Peyer's patch (tissue), 4 donors: ENCODE measurements at regions not wholly inside any gene's neighbourhood (a gene's known extent, or its start where the extent isn't known, plus 50 kb on each side); places are given as distances from the start of the nearest gene placed in this dataset.

Source experiments
- DNase-seq, 3 donors: peaks; one replicate each; pipeline ENCODE4 v3.0.0-alpha.2; 2017 to 2019
- H3K27ac ChIP-seq, 4 donors: fragments of 200-600 bp; sonication (generic); one replicate each; pipeline ENCODE4 v1.5.1; 2016 to 2019
- H3K27me3 ChIP-seq, 2 donors: fragments of 200-600 bp; sonication (generic); one replicate each; pipeline ENCODE4 v1.5.1; 2019
- H3K36me3 ChIP-seq, 3 donors: fragments of 200-600 bp; sonication (generic); one replicate each; pipeline ENCODE4 v1.5.1; 2016 to 2019
- H3K4me1 ChIP-seq, 4 donors: fragments of 200-600 bp; sonication (generic); one replicate each; pipeline ENCODE4 v1.5.1; 2016 to 2019
- H3K4me3 ChIP-seq, 4 donors: fragments of 200-600 bp; sonication (generic); 1 replicate in 3 of 4; 2 replicates in 1 of 4; pipeline ENCODE4 v1.5.1; 2016 to 2019; ENCODE audit warnings: mild to moderate bottlenecking in 1 of 4
- H3K9me3 ChIP-seq, 4 donors: fragments of 200-600 bp; sonication (generic); one replicate each; pipeline ENCODE4 v1.5.1; 2016 to 2019; ENCODE audit warnings: mild to moderate bottlenecking in 1 of 4
- POLR2A ChIP-seq, 2 donors: fragments of 450-650 bp; IDR thresholded peaks; one replicate each; pipeline ENCODE4 v1.5.1; 2017; ENCODE audit warnings: antibody characterized with exemption in 2 of 2, mild to moderate bottlenecking in 2 of 2, moderate library complexity in 2 of 2
- TF ChIP-seq, protein P1 (sequence below), 6 experiments: fragments of 450-650 bp in 4 of 6; fragments of 200-600 bp in 2 of 6; sonication (generic) in 1 of 6; IDR thresholded peaks; one replicate each; pipeline ENCODE4 v1.5.1; 2017 to 2019; ENCODE audit warnings: antibody characterized with exemption in 6 of 6, mild to moderate bottlenecking in 3 of 6, moderate library complexity in 1 of 6

DNA sequence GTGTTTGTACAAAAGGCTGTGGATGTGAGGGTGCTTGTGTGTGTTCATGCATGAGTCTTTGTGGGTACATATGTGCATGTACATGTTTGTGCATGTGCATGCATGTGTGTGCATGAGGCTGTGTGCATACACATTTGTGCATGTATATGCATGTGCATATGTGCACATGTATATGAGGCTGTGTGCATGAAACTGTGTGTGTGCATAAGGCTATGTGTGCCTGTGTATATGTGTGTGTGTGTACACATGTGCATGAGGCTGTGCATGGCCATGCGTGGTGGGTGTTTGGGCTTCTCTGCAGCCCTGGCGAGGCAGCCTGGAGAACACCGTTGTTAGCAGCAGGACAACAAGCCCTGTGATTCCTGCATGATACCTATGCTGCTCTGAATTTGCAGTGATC, 207.7 kb upstream of the ADCY1 start:
- H3K27me3 ChIP-seq = no peaks in the 10 kb centered on the region
- H3K9me3 ChIP-seq = no peaks in the 10 kb centered on the region
- DNase-seq = no peak
- no peaks in the 10 kb centered on the region for H3K36me3 ChIP-seq
- TF ChIP-seq POLR2A (IDR thresholded peaks at IDR 0.05) = no peak
- TF ChIP-seq, protein P1, sequence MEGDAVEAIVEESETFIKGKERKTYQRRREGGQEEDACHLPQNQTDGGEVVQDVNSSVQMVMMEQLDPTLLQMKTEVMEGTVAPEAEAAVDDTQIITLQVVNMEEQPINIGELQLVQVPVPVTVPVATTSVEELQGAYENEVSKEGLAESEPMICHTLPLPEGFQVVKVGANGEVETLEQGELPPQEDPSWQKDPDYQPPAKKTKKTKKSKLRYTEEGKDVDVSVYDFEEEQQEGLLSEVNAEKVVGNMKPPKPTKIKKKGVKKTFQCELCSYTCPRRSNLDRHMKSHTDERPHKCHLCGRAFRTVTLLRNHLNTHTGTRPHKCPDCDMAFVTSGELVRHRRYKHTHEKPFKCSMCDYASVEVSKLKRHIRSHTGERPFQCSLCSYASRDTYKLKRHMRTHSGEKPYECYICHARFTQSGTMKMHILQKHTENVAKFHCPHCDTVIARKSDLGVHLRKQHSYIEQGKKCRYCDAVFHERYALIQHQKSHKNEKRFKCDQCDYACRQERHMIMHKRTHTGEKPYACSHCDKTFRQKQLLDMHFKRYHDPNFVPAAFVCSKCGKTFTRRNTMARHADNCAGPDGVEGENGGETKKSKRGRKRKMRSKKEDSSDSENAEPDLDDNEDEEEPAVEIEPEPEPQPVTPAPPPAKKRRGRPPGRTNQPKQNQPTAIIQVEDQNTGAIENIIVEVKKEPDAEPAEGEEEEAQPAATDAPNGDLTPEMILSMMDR (IDR thresholded peaks at IDR 0.05) = no peak
- no peak overlapping the region for H3K27ac ChIP-seq
- no peaks in the 10 kb centered on the region for H3K4me1 ChIP-seq
- no peak overlapping the region for H3K4me3 ChIP-seq

DNA sequence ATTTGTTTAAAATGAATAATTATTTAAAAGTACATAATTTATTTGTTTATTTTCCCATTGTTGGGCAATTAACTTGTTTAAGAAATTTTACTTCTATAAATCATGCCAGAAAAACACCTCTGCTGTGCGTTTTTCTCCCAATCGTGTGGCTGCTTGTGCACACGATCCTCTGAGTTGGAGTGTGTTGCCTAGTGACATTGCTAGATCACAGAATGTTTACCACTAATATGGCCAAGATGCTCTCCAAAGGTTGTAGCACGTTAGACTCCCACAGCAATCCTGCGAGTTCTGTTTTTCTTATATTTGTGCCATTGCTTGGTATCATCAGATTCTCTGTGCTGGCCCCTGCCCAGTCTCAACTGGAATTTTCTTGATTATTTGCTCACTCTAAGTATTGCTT, 207.1 kb upstream of the ADCY1 start:
- Histone ChIP-seq H3K27ac (no peak overlapping the region), H3K4me1 (no peaks in the 10 kb centered on the region), H3K9me3 (no peaks in the 10 kb centered on the region), H3K4me3 (no peak overlapping the region), H3K27me3 (no peaks in the 10 kb centered on the region), H3K36me3 (no peaks in the 10 kb centered on the region)
- no peak for DNase-seq
- no peak for TF ChIP-seq POLR2A (IDR thresholded peaks at IDR 0.05)
- TF ChIP-seq, protein P1 (IDR thresholded peaks at IDR 0.05) = no peak

DNA sequence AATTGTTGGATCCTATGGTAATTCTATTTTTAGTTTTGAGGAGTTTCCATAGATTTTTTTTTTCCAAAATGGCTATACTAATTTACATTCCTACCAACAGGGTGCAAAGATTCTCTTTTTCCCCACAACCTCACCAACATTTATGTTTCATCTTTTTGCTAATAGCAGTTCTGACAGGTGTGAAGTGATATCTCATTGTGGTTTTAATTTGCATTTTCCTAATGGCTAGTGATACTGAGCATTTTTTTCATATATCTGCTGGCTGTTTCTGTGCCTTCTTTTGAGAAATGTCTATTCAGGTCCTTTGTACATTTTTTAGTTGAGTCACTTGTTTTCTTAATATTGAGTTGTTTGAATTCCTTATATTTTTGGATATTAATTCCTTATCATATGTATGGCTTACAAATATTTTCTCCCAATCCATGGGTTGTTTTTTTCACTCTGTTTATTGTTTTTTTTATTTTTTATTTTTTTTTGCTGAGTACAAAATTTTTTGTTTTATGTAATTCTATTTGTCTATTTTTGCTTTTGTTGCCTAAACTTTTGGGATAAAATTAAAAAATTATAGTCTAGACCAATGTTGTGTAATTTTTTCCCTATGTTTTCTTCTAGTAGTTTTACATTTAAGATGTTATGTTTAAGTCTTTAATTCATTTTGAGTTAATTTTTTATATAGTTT, 205.9 kb upstream of the ADCY1 start:
- Histone ChIP-seq H3K4me1 (no peaks in the 10 kb centered on the region), H3K27ac (no peak overlapping the region), H3K4me3 (no peak overlapping the region), H3K36me3 (no peaks in the 10 kb centered on the region), H3K9me3 (no peaks in the 10 kb centered on the region), H3K27me3 (no peaks in the 10 kb centered on the region)
- TF ChIP-seq, protein P1 (IDR thresholded peaks at IDR 0.05) = no peak
- no peak for TF ChIP-seq POLR2A (IDR thresholded peaks at IDR 0.05)
- no peak for DNase-seq

DNA sequence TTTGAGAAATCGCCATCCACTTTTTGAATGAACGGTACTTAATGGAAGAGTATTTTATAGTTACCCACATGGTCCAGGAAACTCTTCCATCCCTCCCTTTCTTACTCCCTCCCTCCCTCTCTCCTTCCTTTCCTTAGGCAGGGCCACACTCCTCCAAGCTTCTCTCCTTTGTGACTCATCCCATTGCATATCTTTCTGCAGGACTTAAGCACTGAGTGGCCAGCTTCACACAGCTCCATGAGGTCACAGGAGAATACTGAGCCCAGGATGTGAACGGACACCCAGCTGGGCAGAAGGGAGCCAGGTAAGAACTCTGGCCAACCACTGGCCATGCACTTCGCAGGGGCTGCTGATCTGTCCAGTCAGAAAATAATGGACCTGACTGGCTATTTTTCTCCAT, 189.7 kb upstream of the ADCY1 start:
- Histone ChIP-seq H3K4me3 (no peak overlapping the region), H3K4me1 (no peaks in the 10 kb centered on the region), H3K27ac (no peak overlapping the region), H3K36me3 (no peaks in the 10 kb centered on the region), H3K27me3 (no peaks in the 10 kb centered on the region), H3K9me3 (no peaks in the 10 kb centered on the region)
- no peak for TF ChIP-seq POLR2A (IDR thresholded peaks at IDR 0.05)
- TF ChIP-seq, protein P1 (IDR thresholded peaks at IDR 0.05) = no peak
- no peak for DNase-seq

DNA sequence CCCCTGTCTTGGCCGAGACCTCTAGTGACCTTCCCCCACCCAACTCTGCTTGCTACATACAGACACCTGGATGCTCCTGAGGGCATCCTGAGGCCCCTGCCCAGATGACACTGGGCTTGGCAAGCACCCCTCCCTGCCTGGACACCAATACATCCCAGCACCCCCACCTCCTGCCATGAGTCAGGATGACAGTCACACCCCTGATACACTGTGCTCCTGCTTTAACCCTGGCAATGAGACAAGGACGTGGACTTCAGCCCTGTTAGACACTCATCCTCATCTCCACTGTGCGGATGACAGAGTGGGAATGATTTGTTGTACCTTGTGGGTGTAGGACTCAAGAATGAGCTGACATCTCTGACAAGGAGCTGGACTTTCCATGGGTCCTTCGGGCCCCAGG, 186.3 kb upstream of the ADCY1 start:
- Histone ChIP-seq H3K4me3 (no peak overlapping the region), H3K36me3 (no peaks in the 10 kb centered on the region), H3K4me1 (no peaks in the 10 kb centered on the region), H3K27ac (no peak overlapping the region), H3K27me3 (no peaks in the 10 kb centered on the region), H3K9me3 (no peaks in the 10 kb centered on the region)
- TF ChIP-seq, protein P1 (IDR thresholded peaks at IDR 0.05) = no peak
- no peak for TF ChIP-seq POLR2A (IDR thresholded peaks at IDR 0.05)
- no peak for DNase-seq
